ENCODE measurements at regions not wholly inside any gene's neighbourhood (a gene's known extent, or its start where the extent isn't known, plus 50 kb on each side); places are given as distances from the start of the nearest gene placed in this dataset.

DNA sequence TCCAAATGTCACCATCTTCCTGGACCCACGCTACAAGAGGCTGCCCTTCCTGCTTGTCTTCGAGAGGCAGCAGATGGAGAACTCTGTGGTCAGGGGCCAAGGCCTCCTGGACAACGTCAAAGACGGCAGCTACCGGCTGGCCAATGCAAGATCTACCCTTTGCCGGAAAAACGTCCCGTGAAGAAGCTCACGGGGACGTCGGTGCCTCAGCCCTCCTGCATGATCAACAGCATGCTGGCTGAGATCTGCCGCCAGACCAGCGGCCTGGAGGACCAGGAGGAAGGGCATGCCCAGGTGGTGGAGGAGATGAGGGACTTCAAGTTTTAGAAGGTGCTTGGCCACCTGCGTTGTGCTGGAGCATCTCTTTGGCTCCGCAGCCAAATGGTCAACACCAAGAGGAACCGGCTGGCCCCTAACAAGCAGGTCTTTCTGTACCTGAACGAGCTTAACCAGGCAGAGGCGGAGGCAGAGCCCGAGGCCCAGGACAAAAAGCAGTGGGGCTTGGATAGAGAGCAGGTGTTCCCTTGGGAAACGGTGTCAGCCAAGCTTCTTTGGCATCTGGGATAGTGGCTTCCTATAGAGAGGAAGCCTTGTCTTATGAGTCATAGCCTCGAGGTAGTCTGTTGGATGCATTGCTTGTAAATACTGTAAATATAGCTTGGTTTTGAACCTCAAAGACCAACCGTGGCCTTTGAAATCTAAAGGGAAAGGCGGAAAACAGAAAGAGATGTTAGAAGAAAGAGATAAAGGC, 94.8 kb upstream of the ELOVL6 start:
- DNase-seq (no peak), ATAC-seq (ENCODE audit: insufficient read depth, low FRiP score) (no peak)
- no peaks in the 10 kb centered on the region for H3K9me3 ChIP-seq (ENCODE audit: control insufficient read depth in 4 of 4, insufficient read depth in 3 of 4, low read length in 3 of 4)
- WGBS, 2 donors: 92 to 94% methylated on average over 23 of the region's 23 CpGs
- H3K4me1 ChIP-seq (ENCODE audit: control insufficient read depth in 5 of 5, insufficient read depth in 5 of 5, low read length in 5 of 5): no peaks in the 10 kb centered on the region
- no peaks in the 10 kb centered on the region for H3K27me3 ChIP-seq (ENCODE audit: control insufficient read depth in 3 of 3, insufficient read depth in 3 of 3, low read length in 2 of 3)
- no peaks in the 10 kb centered on the region for H3K36me3 ChIP-seq (ENCODE audit: control insufficient read depth in 4 of 4, insufficient read depth in 4 of 4, low read length in 4 of 4)
- no peak overlapping the region for H3K9ac ChIP-seq (ENCODE audit: insufficient read depth in 1 of 2, low read length in 2 of 2)
- H3K27ac ChIP-seq (ENCODE audit: low read depth in 1 of 2, low read length in 1 of 2): no peak overlapping the region
- no peak overlapping the region for H3K4me3 ChIP-seq
- TF ChIP-seq CTCF (IDR thresholded peaks at IDR 0.05; ENCODE audit: control extremely low read depth, extremely low read depth): no peak

DNA sequence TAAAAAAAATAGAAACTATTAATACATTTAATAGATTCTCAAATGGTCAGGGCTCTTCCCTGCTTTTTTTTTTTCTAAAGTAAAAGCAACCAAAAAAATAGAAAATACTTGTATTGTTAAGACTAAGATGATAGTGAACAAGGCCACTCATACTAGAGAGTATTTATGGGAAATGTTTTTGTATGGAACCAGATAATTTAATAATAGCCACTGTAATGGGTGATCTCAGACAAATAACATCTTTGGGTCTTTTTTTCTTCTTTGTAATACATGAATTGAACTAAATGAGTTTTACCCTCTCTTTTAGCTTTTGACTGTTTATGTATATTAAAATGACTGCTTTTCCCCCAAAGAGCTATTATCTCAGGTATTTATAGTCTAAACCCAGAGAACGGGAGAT, 92.1 kb upstream of the ELOVL6 start:
- H3K36me3 ChIP-seq (ENCODE audit: control insufficient read depth in 4 of 4, insufficient read depth in 4 of 4, low read length in 4 of 4): no peaks in the 10 kb centered on the region
- no peak overlapping the region for H3K4me3 ChIP-seq
- no peaks in the 10 kb centered on the region for H3K4me1 ChIP-seq (ENCODE audit: control insufficient read depth in 5 of 5, insufficient read depth in 5 of 5, low read length in 5 of 5)
- DNase-seq (no peak), ATAC-seq (ENCODE audit: insufficient read depth, low FRiP score) (no peak)
- H3K9ac ChIP-seq (ENCODE audit: insufficient read depth in 1 of 2, low read length in 2 of 2): no peak overlapping the region
- TF ChIP-seq CTCF (IDR thresholded peaks at IDR 0.05; ENCODE audit: control extremely low read depth, extremely low read depth): no peak
- WGBS, 2 donors: 74 to 94% methylated on average over 1 of the region's 1 CpG
- H3K27ac ChIP-seq (ENCODE audit: low read depth in 1 of 2, low read length in 1 of 2): no peak overlapping the region
- no peaks in the 10 kb centered on the region for H3K9me3 ChIP-seq (ENCODE audit: control insufficient read depth in 4 of 4, insufficient read depth in 3 of 4, low read length in 3 of 4)
- H3K27me3 ChIP-seq (ENCODE audit: control insufficient read depth in 3 of 3, insufficient read depth in 3 of 3, low read length in 2 of 3): no peaks in the 10 kb centered on the region

- Histone ChIP-seq H3K36me3 (ENCODE audit: control insufficient read depth in 4 of 4, insufficient read depth in 4 of 4, low read length in 4 of 4) (no peaks in the 10 kb centered on the region), H3K4me1 (ENCODE audit: control insufficient read depth in 5 of 5, insufficient read depth in 5 of 5, low read length in 5 of 5) (no peaks in the 10 kb centered on the region), H3K27me3 (ENCODE audit: control insufficient read depth in 3 of 3, insufficient read depth in 3 of 3, low read length in 2 of 3) (no peaks in the 10 kb centered on the region), H3K9ac (ENCODE audit: insufficient read depth in 1 of 2, low read length in 2 of 2) (no peak overlapping the region), H3K9me3 (ENCODE audit: control insufficient read depth in 4 of 4, insufficient read depth in 3 of 4, low read length in 3 of 4) (no peaks in the 10 kb centered on the region), H3K4me3 (no peak overlapping the region), H3K27ac (ENCODE audit: low read depth in 1 of 2, low read length in 1 of 2) (no peak overlapping the region)
- DNase-seq (no peak), ATAC-seq (ENCODE audit: insufficient read depth, low FRiP score) (no peak)
- no peak for TF ChIP-seq CTCF (IDR thresholded peaks at IDR 0.05; ENCODE audit: control extremely low read depth, extremely low read depth)
- WGBS, 2 donors: 87 to 93% methylated on average over 2 of the region's 2 CpGs
Observed at GRCh38 chr4:110289601-110290100, 91.2 kb upstream of the ELOVL6 start.

GRCh38 chr4:110287130-110287529, 88.7 kb upstream of the ELOVL6 start:
- DNase-seq (no peak), ATAC-seq (ENCODE audit: insufficient read depth, low FRiP score) (no peak)
- Histone ChIP-seq H3K27ac (ENCODE audit: low read depth in 1 of 2, low read length in 1 of 2) (no peak overlapping the region), H3K4me3 (no peak overlapping the region), H3K9me3 (ENCODE audit: control insufficient read depth in 4 of 4, insufficient read depth in 3 of 4, low read length in 3 of 4) (no peaks in the 10 kb centered on the region), H3K36me3 (ENCODE audit: control insufficient read depth in 4 of 4, insufficient read depth in 4 of 4, low read length in 4 of 4) (no peaks in the 10 kb centered on the region), H3K27me3 (ENCODE audit: control insufficient read depth in 3 of 3, insufficient read depth in 3 of 3, low read length in 2 of 3) (no peaks in the 10 kb centered on the region), H3K9ac (ENCODE audit: insufficient read depth in 1 of 2, low read length in 2 of 2) (no peak overlapping the region), H3K4me1 (ENCODE audit: control insufficient read depth in 5 of 5, insufficient read depth in 5 of 5, low read length in 5 of 5) (no peaks in the 10 kb centered on the region)
- 56 to 76% methylated on average over 2 of the region's 2 CpGs for WGBS, 2 donors
- no peak for TF ChIP-seq CTCF (IDR thresholded peaks at IDR 0.05; ENCODE audit: control extremely low read depth, extremely low read depth)

All from lung (tissue), 11 donors.